Smooth muscle cell (in vitro differentiated cells): ENCODE measurements at regions not wholly inside any gene's neighbourhood (a gene's known extent, or its start where the extent isn't known, plus 50 kb on each side); places are given as distances from the start of the nearest gene placed in this dataset.

ENCODE experiments used
- DNase-seq: peaks from one replicate; lab custom pipeline; 2025; ENCODE audit not compliant: unreplicated experiment; lab: John Stamatoyannopoulos, UW
- H2AFZ ChIP-seq: fragments of 200-600 bp; sonication (generic); 2 replicates; pipeline ENCODE4 v1.6.0; 2016; ENCODE audit warnings: antibody characterized with exemption, low read depth, mild to moderate bottlenecking
- H3F3A ChIP-seq: fragments of 200-600 bp; sonication (generic); 2 replicates; pipeline ENCODE4 v1.6.0; 2017; ENCODE audit warnings: antibody characterized with exemption, low read depth
- H3K27ac ChIP-seq: fragments of 200-600 bp; sonication (generic); 2 replicates; pipeline ENCODE4 v1.5.1; 2016; ENCODE audit warnings: low read depth, mild to moderate bottlenecking
- H3K27me3 ChIP-seq: fragments of 200-600 bp; sonication (generic); 2 replicates; pipeline ENCODE4 v1.6.1; 2016; ENCODE audit warnings: low read depth, mild to moderate bottlenecking
- H3K36me3 ChIP-seq: fragments of 200-600 bp; sonication (generic); 2 replicates; pipeline ENCODE4 v1.5.1; 2016; ENCODE audit warnings: low read depth
- H3K4me1 ChIP-seq: fragments of 200-600 bp; sonication (generic); 2 replicates; pipeline ENCODE4 v1.5.1; 2016; ENCODE audit warnings: low read depth
- H3K4me2 ChIP-seq: fragments of 200-600 bp; sonication (generic); 2 replicates; pipeline ENCODE4 v1.6.0; 2016; ENCODE audit warnings: mild to moderate bottlenecking
- H3K4me3 ChIP-seq: fragments of 200-600 bp; sonication (generic); 2 replicates; pipeline ENCODE4 v1.5.1; 2016; ENCODE audit warnings: mild to moderate bottlenecking
- H3K79me2 ChIP-seq: fragments of 200-600 bp; sonication (generic); 2 replicates; pipeline ENCODE4 v1.6.0; 2016; ENCODE audit warnings: low read depth, mild to moderate bottlenecking
- H3K9ac ChIP-seq: fragments of 200-600 bp; sonication (generic); 2 replicates; pipeline ENCODE4 v1.6.0; 2016; ENCODE audit warnings: low read depth
- H3K9me3 ChIP-seq: fragments of 200-600 bp; sonication (generic); replicated peaks from 2 replicates; pipeline ENCODE4 v1.5.1; 2016; ENCODE audit warnings: low read depth
- H4K20me1 ChIP-seq: fragments of 200-600 bp; sonication (generic); 2 replicates; pipeline ENCODE4 v1.6.0; 2016; ENCODE audit warnings: low read depth
- WGBS: methylation state at CpG from one replicate; pipeline ENCODE4 v1.1.7; 2016; ENCODE audit warnings: low lambda C conversion rate; 5-methylcytosine and 5-hydroxymethylcytosine counted together
- TF ChIP-seq, protein P1 (sequence below): fragments of 200-600 bp; sonication (generic); IDR thresholded peaks from 2 replicates; pipeline ENCODE4 v1.5.1; 2017; ENCODE audit warnings: borderline replicate concordance, mild to moderate bottlenecking, antibody characterized with exemption; ENCODE audit not compliant: insufficient read depth, poor library complexity, severe bottlenecking

DNA sequence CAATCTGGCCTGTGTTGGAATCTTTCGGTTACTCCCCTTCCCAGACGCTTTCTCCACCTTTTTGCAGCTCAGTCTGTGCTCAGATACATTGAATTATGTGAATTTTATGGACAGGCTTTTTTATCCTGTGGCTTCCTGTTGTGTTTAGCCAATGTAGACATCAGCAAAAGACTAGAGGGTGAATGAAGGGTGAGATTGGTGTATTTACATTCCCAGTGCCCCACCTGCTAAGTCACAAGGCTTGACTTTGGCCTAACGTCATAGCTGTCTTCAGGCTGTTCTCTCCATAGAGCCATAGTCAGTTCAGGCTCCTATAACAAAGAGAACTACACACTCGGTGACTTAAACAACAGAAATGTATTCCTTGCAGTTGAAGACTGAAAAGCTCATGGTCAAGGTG lies 97.5 kb upstream of the FSHB start:
- Histone ChIP-seq H3K4me3 (no peak overlapping the region), H3K9me3 (no peaks in the 10 kb centered on the region), H3F3A (no peaks in the 10 kb centered on the region), H3K9ac (no peak overlapping the region), H2AFZ (no peak overlapping the region), H3K4me2 (no peak overlapping the region), H3K27me3 (no peaks in the 10 kb centered on the region), H4K20me1 (no peaks in the 10 kb centered on the region), H3K36me3 (no peaks in the 10 kb centered on the region), H3K4me1 (no peaks in the 10 kb centered on the region), H3K27ac (no peak overlapping the region), H3K79me2 (no peaks in the 10 kb centered on the region)
- TF ChIP-seq, protein P1, sequence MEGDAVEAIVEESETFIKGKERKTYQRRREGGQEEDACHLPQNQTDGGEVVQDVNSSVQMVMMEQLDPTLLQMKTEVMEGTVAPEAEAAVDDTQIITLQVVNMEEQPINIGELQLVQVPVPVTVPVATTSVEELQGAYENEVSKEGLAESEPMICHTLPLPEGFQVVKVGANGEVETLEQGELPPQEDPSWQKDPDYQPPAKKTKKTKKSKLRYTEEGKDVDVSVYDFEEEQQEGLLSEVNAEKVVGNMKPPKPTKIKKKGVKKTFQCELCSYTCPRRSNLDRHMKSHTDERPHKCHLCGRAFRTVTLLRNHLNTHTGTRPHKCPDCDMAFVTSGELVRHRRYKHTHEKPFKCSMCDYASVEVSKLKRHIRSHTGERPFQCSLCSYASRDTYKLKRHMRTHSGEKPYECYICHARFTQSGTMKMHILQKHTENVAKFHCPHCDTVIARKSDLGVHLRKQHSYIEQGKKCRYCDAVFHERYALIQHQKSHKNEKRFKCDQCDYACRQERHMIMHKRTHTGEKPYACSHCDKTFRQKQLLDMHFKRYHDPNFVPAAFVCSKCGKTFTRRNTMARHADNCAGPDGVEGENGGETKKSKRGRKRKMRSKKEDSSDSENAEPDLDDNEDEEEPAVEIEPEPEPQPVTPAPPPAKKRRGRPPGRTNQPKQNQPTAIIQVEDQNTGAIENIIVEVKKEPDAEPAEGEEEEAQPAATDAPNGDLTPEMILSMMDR, result no peak
- 88% methylated on average over 4 of the region's 4 CpGs for WGBS
- DNase-seq, result no peak

DNA sequence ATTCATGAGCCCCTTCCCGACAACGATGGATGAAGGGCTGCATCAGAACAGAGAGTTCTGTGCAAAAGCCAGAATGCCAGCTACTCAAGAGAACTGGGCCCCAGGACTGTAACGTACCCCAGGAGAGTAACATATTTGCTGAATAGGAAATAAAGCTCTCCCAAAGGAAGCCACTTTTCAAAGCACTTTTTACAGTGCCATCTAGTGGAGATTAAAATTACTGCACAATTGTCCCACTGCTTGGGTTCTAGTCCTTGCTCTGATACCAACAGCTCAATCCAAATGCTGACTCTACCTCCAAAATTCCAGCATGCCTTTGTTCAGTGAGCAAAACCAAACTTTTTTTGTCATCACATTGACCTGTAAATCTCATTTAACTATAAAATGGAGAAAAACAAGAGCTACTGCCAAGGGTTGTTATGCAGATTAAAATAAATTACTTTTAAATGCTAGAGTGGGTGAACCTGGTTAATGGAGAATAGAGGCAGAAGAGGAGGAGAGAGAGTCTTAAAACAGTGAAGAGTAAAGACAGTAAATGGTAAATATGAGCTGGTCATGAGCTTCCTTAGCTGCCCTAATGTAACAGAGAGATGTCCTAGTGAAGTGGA lies 87.6 kb upstream of the FSHB start:
- no peak overlapping the region for H3K4me2 ChIP-seq
- no peaks in the 10 kb centered on the region for H4K20me1 ChIP-seq
- no peak overlapping the region for H3K4me3 ChIP-seq
- H3K9ac ChIP-seq, result no peak overlapping the region
- H3K27ac ChIP-seq, result no peak overlapping the region
- WGBS, result 24% methylated on average over 3 of the region's 3 CpGs
- no peaks in the 10 kb centered on the region for H3F3A ChIP-seq
- H3K36me3 ChIP-seq, result no peaks in the 10 kb centered on the region
- H3K4me1 ChIP-seq, result no peaks in the 10 kb centered on the region
- H3K27me3 ChIP-seq, result no peaks in the 10 kb centered on the region
- H3K9me3 ChIP-seq, result no peaks in the 10 kb centered on the region
- H3K79me2 ChIP-seq, result no peaks in the 10 kb centered on the region
- H2AFZ ChIP-seq, result no peak overlapping the region
- TF ChIP-seq, protein P1, result peak; percentile 80
- DNase-seq, result no peak

DNA sequence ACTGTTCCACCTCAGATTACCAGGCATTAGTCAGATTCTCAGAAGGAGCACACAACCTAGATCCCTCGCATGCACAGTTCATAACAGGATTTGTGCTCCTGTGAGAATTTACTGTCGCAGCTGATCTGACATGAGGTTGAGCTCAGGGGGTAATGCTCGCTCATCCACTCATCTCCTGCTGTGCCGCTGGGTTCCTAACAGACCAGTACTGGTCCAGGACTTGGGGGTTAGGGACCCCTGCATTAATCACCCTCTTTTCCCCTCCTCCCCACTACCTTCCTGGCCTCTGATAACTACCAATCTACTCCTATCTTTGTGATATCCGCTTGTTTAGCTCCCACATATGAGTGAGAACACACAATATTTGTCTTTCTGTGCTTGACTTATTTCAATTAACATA lies 83.5 kb upstream of the FSHB start:
- Histone ChIP-seq H3K4me3 (no peak overlapping the region), H3K27ac (no peak overlapping the region), H4K20me1 (no peaks in the 10 kb centered on the region), H3F3A (no peaks in the 10 kb centered on the region), H3K4me1 (peaks cover 7% of the 10 kb centered on the region), H3K4me2 (no peak overlapping the region), H3K27me3 (peaks cover 3% of the 10 kb centered on the region), H3K36me3 (no peaks in the 10 kb centered on the region), H3K9ac (no peak overlapping the region), H3K79me2 (no peaks in the 10 kb centered on the region), H2AFZ (no peak overlapping the region), H3K9me3 (no peaks in the 10 kb centered on the region)
- 93% methylated on average over 5 of the region's 5 CpGs for WGBS
- DNase-seq, result no peak
- TF ChIP-seq, protein P1, result no peak

GRCh38 chr11:30149998-30150397 lies 80.8 kb upstream of the FSHB start:
- Histone ChIP-seq H3K9ac (no peak overlapping the region), H3K27ac (no peak overlapping the region), H3K36me3 (no peaks in the 10 kb centered on the region), H3K79me2 (no peaks in the 10 kb centered on the region), H4K20me1 (no peaks in the 10 kb centered on the region), H3K4me2 (no peak overlapping the region), H3F3A (no peaks in the 10 kb centered on the region), H3K27me3 (peaks cover 3% of the 10 kb centered on the region), H3K9me3 (no peaks in the 10 kb centered on the region), H3K4me1 (peaks cover 7% of the 10 kb centered on the region), H3K4me3 (no peak overlapping the region), H2AFZ (no peak overlapping the region)
- TF ChIP-seq, protein P1, result no peak
- DNase-seq, result no peak
- 93% methylated on average over 1 of the region's 1 CpG for WGBS
